ENCODE measurements at regions not wholly inside any gene's neighbourhood (a gene's known extent, or its start where the extent isn't known, plus 50 kb on each side); places are given as distances from the start of the nearest gene placed in this dataset.

DNA sequence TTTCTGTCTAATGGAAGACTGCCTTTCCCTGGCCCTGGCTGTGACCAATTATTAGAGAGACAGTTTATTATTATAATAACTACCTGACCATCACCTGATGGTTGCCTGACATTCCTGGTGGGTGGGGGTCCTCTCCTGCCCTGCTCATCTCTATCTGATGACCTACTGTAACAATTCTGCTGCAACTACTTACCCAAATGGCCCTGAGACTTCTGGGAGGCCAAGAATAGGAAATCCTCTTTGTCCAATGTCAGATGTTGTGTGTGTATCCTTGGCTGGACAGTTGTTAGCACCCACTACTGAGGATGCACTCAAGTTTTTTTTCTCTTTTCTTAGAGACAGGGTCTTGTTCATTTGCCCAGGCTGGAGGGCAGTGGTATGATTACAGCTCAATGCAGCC lies 110.3 kb downstream of the DDX1 start:
- TF ChIP-seq, protein P1, sequence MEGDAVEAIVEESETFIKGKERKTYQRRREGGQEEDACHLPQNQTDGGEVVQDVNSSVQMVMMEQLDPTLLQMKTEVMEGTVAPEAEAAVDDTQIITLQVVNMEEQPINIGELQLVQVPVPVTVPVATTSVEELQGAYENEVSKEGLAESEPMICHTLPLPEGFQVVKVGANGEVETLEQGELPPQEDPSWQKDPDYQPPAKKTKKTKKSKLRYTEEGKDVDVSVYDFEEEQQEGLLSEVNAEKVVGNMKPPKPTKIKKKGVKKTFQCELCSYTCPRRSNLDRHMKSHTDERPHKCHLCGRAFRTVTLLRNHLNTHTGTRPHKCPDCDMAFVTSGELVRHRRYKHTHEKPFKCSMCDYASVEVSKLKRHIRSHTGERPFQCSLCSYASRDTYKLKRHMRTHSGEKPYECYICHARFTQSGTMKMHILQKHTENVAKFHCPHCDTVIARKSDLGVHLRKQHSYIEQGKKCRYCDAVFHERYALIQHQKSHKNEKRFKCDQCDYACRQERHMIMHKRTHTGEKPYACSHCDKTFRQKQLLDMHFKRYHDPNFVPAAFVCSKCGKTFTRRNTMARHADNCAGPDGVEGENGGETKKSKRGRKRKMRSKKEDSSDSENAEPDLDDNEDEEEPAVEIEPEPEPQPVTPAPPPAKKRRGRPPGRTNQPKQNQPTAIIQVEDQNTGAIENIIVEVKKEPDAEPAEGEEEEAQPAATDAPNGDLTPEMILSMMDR (IDR thresholded peaks at IDR 0.05) = no peak
- TF ChIP-seq POLR2A (IDR thresholded peaks at IDR 0.05) = no peak

All from right lobe of liver (tissue), 4 donors.